ENCODE measurements at regions not wholly inside any gene's neighbourhood (a gene's known extent, or its start where the extent isn't known, plus 50 kb on each side); places are given as distances from the start of the nearest gene placed in this dataset.
"Not testable (repeated sequence)": the region's sequence is repeated elsewhere in the genome, so short reads cannot be mapped to it uniquely, and the experiment has no call there.

- DNase-seq, result no peak
These were observed 106.1 kb upstream of the KMT2C start for GRCh38 chr7:152541892-152542291.

GRCh38 chr7:152539190-152539495 is 103.3 kb upstream of the KMT2C start:
- not testable (repeated sequence) for DNase-seq

GRCh38 chr7:152538346-152539189 is 102.8 kb upstream of the KMT2C start:
- not testable (repeated sequence) for DNase-seq

- no peak for DNase-seq
These were observed 101.8 kb upstream of the KMT2C start for GRCh38 chr7:152537639-152538038.

GRCh38 chr7:152528612-152529011 is 92.8 kb upstream of the KMT2C start:
- no peak for DNase-seq

- no peak for DNase-seq
These were observed 91.8 kb upstream of the KMT2C start for GRCh38 chr7:152527610-152528032.

- no peak for DNase-seq
These were observed 88.1 kb upstream of the KMT2C start for GRCh38 chr7:152523916-152524315.

GRCh38 chr7:152522571-152523067 is 86.8 kb upstream of the KMT2C start:
- DNase-seq, result peak; percentile 39

- no peak for DNase-seq
These were observed 85.9 kb upstream of the KMT2C start for GRCh38 chr7:152521420-152522337.

- no peak for DNase-seq
These were observed 85.1 kb upstream of the KMT2C start for GRCh38 chr7:152520861-152521302.

GRCh38 chr7:152519290-152519689 is 83.5 kb upstream of the KMT2C start:
- DNase-seq, result no peak

GRCh38 chr7:152516216-152516615 is 80.4 kb upstream of the KMT2C start:
- DNase-seq, result no peak

GRCh38 chr7:152515266-152515950 is 79.6 kb upstream of the KMT2C start:
- not testable (repeated sequence) for DNase-seq

- DNase-seq, result no peak
These were observed 78.9 kb upstream of the KMT2C start for GRCh38 chr7:152514771-152515105.

GRCh38 chr7:152513861-152514770 is 78.3 kb upstream of the KMT2C start:
- DNase-seq, result no peak

GRCh38 chr7:152512706-152513105 is 76.9 kb upstream of the KMT2C start:
- no peak for DNase-seq

- no peak for DNase-seq
These were observed 75.9 kb upstream of the KMT2C start for GRCh38 chr7:152511736-152512135.

- DNase-seq, result no peak
These were observed 72.9 kb upstream of the KMT2C start for GRCh38 chr7:152508701-152509100.

- no peak for DNase-seq
These were observed 69.8 kb upstream of the KMT2C start for GRCh38 chr7:152505606-152506005.

GRCh38 chr7:152504816-152505215 is 69.0 kb upstream of the KMT2C start:
- DNase-seq, result no peak

GRCh38 chr7:152504367-152504766 is 68.6 kb upstream of the KMT2C start:
- no peak for DNase-seq
